K562 (cell line): ENCODE measurements at regions not wholly inside any gene's neighbourhood (a gene's known extent, or its start where the extent isn't known, plus 50 kb on each side); places are given as distances from the start of the nearest gene placed in this dataset.

ENCODE experiments used
- ATAC-seq: fragments of 200-7000 bp; cut with Tn5 transposase; 3 replicates; pipeline ENCODE4 v1.9.1; 2020; ENCODE audit warnings: moderate library complexity
- BruUV-seq: library from RNA; stranded (reverse); fragments of 400-500 nt; replicated peaks from 2 replicates; lab custom pipeline; 2021; lab: Mats Ljungman, UMichigan
- CTCF ChIA-PET: fragments of 300-600 bp; formaldehyde crosslinking; extraction: SDS; loops from one replicate; lab custom pipeline; 2021; ENCODE audit warnings: low intra/inter-chr PET ratio; lab: Yijun Ruan, JAX
- POLR2A ChIA-PET: fragments of 300-600, 350-650 bp; sonication (Branson Sonifier 250); formaldehyde crosslinking; extraction: SDS; loops from one replicate; lab custom pipeline; 2021; ENCODE audit warnings: antibody characterized with exemption, inconsistent platforms; lab: Yijun Ruan, JAX
- DNase-seq, 4 experiments: peaks; one replicate each; pipeline versions ENCODE4 v3.0.0 to v3.0.0-alpha.2; 2011 to 2018; ENCODE audit warnings: low spot score in 3 of 4, mixed read lengths in 3 of 4; ENCODE audit errors: extremely low read depth in 1 of 4
- FAIRE-seq: peaks from 2 replicates; lab custom pipeline; 2011; peaks lifted over from hg19 to GRCh38; lab: Jason Lieb, UNC
- H2AFZ ChIP-seq: 2 replicates; pipeline ENCODE4 v1.6.0; 2011; ENCODE audit warnings: low read depth, low read length, control low read depth, inconsistent platforms
- H3K27ac ChIP-seq: fragments of 200-600 bp; 3 replicates; pipeline ENCODE4 v1.8.0; 2011; ENCODE audit warnings: low read depth, mild to moderate bottlenecking, control low read depth, inconsistent platforms, low read length, moderate library complexity, mixed read lengths; ENCODE audit errors: extremely low read depth
- H3K27me3 ChIP-seq, 2 experiments: fragments of 300-600 bp in 1 of 2; 2 replicates in 1 of 2; 3 replicates in 1 of 2; pipeline versions ENCODE4 v1.6.0 to v1.8.0; 2011; ENCODE audit warnings: inconsistent platforms in 2 of 2, low read length in 2 of 2, mild to moderate bottlenecking in 1 of 2, mixed read lengths in 1 of 2, moderate library complexity in 1 of 2; ENCODE audit not compliant: control insufficient read depth in 2 of 2, insufficient read depth in 2 of 2
- H3K36me3 ChIP-seq: fragments of 300-600 bp; 3 replicates; pipeline ENCODE4 v1.8.0; 2011; ENCODE audit warnings: mild to moderate bottlenecking, low read length, inconsistent platforms; ENCODE audit not compliant: control insufficient read depth, insufficient read depth
- H3K4me1 ChIP-seq, 2 experiments: fragments of 200-600 bp in 1 of 2; replicated peaks in 1 of 2; 2 replicates in 1 of 2; 3 replicates in 1 of 2; pipeline versions ENCODE4 v1.5.1 to v1.8.0; 2011; ENCODE audit warnings: inconsistent platforms in 2 of 2, low read length in 2 of 2, mild to moderate bottlenecking in 1 of 2, mixed read lengths in 1 of 2, moderate library complexity in 1 of 2; ENCODE audit not compliant: control insufficient read depth in 2 of 2, insufficient read depth in 2 of 2
- H3K4me2 ChIP-seq: 2 replicates; pipeline ENCODE4 v1.6.1; 2011; ENCODE audit warnings: low read length, control low read depth, inconsistent platforms, mixed read lengths; ENCODE audit not compliant: insufficient read depth
- H3K4me3 ChIP-seq: fragments of 200-600 bp; sonication (generic), shearing (Covaris generic); 2 replicates; pipeline ENCODE4 v1.5.1; 2016; ENCODE audit warnings: control low read depth, inconsistent platforms
- H3K79me2 ChIP-seq: fragments of 200-600 bp; 3 replicates; pipeline ENCODE4 v1.8.0; 2011; ENCODE audit warnings: low read length, inconsistent platforms; ENCODE audit not compliant: control insufficient read depth, insufficient read depth
- H3K9ac ChIP-seq, 2 experiments: 2 replicates each; pipeline versions ENCODE4 v1.6.0 to v1.6.1; 2011; ENCODE audit warnings: low read depth in 2 of 2, low read length in 2 of 2, control low read depth in 1 of 2, inconsistent platforms in 1 of 2, mild to moderate bottlenecking in 1 of 2, mixed read lengths in 1 of 2; ENCODE audit not compliant: insufficient read depth in 1 of 2
- H3K9me1 ChIP-seq: one replicate; pipeline ENCODE4 v1.6.0; 2011; ENCODE audit warnings: inconsistent platforms, mild to moderate bottlenecking, low read length, moderate library complexity; ENCODE audit not compliant: control insufficient read depth, insufficient read depth
- H3K9me3 ChIP-seq: replicated peaks from 2 replicates; pipeline ENCODE4 v1.5.1; 2011; ENCODE audit warnings: low read depth, low read length, inconsistent platforms; ENCODE audit not compliant: control insufficient read depth, insufficient read depth
- H4K20me1 ChIP-seq: replicated peaks from 2 replicates; pipeline ENCODE4 v1.6.1; 2011; ENCODE audit warnings: low read length, inconsistent platforms, mixed read lengths; ENCODE audit not compliant: control insufficient read depth, insufficient read depth
- BDP1 ChIP-seq: IDR thresholded peaks from 3 replicates; pipeline ENCODE4 v1.6.1; 2011; ENCODE audit not compliant: insufficient read length, insufficient read depth
- CHD1 ChIP-seq: fragments of 200-600 bp; sonication (generic); IDR thresholded peaks from one replicate; pipeline ENCODE4 v1.6.1; 2012; ENCODE audit warnings: mild to moderate bottlenecking, moderate library complexity, low read length, inconsistent platforms
- KAT7 ChIP-seq: sonication (generic); formaldehyde crosslinking; IDR thresholded peaks from 2 replicates; pipeline ENCODE4 v1.8.0; 2022; ENCODE audit warnings: missing genetic modification reagents, mild to moderate bottlenecking, borderline replicate concordance
- KLF1 ChIP-seq: fragments of 450-650 bp; IDR thresholded peaks from 2 replicates; pipeline ENCODE4 v1.6.1; 2016; ENCODE audit warnings: missing genetic modification characterization, missing compliant biosample characterization
- KLF13 ChIP-seq: fragments of 450-650 bp; IDR thresholded peaks from 2 replicates; pipeline ENCODE4 v1.6.1; 2016; ENCODE audit warnings: missing genetic modification characterization, low read depth, mild to moderate bottlenecking, missing compliant biosample characterization, moderate library complexity, borderline replicate concordance
- NCOA6 ChIP-seq: fragments of 450-650 bp; IDR thresholded peaks from 2 replicates; pipeline ENCODE4 v1.6.1; 2017; ENCODE audit warnings: mild to moderate bottlenecking
- SIN3A ChIP-seq, 2 experiments: fragments of 150-350 bp in 1 of 2; IDR thresholded peaks; 2 replicates each; pipeline ENCODE4 v1.6.1; 2011 to 2016; ENCODE audit warnings: borderline replicate concordance in 2 of 2, low read depth in 2 of 2, low read length in 2 of 2, mild to moderate bottlenecking in 2 of 2, moderate library complexity in 2 of 2; ENCODE audit not compliant: control insufficient read depth in 1 of 2
- TCF7 ChIP-seq: sonication (generic); IDR thresholded peaks from 2 replicates; pipeline ENCODE4 v1.6.1; 2016; ENCODE audit warnings: antibody characterized with exemption, borderline replicate concordance
- WGBS: fragments of 100-300 bp; shearing (Covaris generic); methylation state at CpG from one replicate; pipeline ENCODE4 v1.1.6; 2016; ENCODE audit warnings: low coverage, mixed read lengths; ENCODE audit not compliant: insufficient coverage; ENCODE audit errors: missing lambda C conversion rate; 5-methylcytosine and 5-hydroxymethylcytosine counted together
- in situ Hi-C: fragments of 300-500 bp; cut with MboI; formaldehyde crosslinking; loops from 4 replicates; pipeline ENCODE4 v1.15.0; 2018; ENCODE audit warnings: inconsistent platforms, mixed read lengths
- intact Hi-C: fragments of 100-400 bp; cut with micrococcal nuclease; formaldehyde crosslinking; loops from 2 replicates; pipeline ENCODE4 v1.14.2; 2022
- TF ChIP-seq, protein P1 (sequence below), 3 experiments: fragments of 200-800 bp in 1 of 3; sonication (Bioruptor generic) in 1 of 3; sonication (generic) in 1 of 3; formaldehyde crosslinking in 1 of 3; IDR thresholded peaks; 2 replicates each; pipeline versions ENCODE4 v1.6.1 to v1.8.0; 2016 to 2022; ENCODE audit warnings: mild to moderate bottlenecking in 2 of 3, missing compliant biosample characterization in 2 of 3, missing genetic modification characterization in 2 of 3, missing genetic modification reagents in 1 of 3
- TF ChIP-seq, protein P2 (sequence below): fragments of 250-450 bp; sonication (Bioruptor Pico); IDR thresholded peaks from 2 replicates; pipeline ENCODE4 v1.5.0; 2021
- TF ChIP-seq, protein P3 (sequence below): fragments of 450-650 bp; IDR thresholded peaks from 2 replicates; pipeline ENCODE4 v1.6.1; 2016; ENCODE audit warnings: low read depth

DNA sequence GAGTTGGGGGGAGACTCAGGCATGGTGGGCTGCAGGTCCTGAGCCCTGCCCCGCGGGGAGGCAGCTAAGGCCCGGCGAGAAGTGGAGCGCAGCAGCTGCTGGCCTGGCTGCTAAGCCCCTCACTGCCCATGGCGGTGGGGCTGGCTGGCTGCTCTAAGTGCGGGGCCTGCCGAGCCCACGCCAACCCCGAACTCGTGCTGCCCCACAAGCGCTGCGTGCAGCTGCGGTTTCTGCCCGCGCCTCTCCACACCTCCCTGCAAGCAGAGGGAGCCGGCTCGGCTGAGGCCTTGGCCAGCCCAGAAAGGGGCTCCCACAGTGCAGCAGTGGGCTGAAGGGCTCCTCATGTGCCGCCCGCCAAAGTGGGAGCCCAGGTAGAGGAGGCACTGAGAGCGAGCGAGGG is 1355.1 kb upstream of the WWC1 start:
- Histone ChIP-seq H4K20me1 (no peaks in the 10 kb centered on the region), H3K36me3 (no peaks in the 10 kb centered on the region), H3K4me3 (no peak overlapping the region), H3K27me3 (no peaks in the 10 kb centered on the region), H3K9me1 (no peaks in the 10 kb centered on the region), H3K9me3 (no peaks in the 10 kb centered on the region), H3K27ac (no peak overlapping the region), H3K9ac (no peak overlapping the region), H3K4me1 (no peaks in the 10 kb centered on the region), H3K79me2 (no peaks in the 10 kb centered on the region), H2AFZ (no peak overlapping the region), H3K4me2 (no peak overlapping the region)
- no peak for ATAC-seq
- DNase-seq = no peak
- no TSS peak for BruUV-seq
- ChIA-PET CTCF (no interaction called here), POLR2A (no interaction called here)
- intact Hi-C loops (no loop called here), in situ Hi-C loops (no loop called here)
- TF ChIP-seq KLF1 (tag) (no peak), TCF7 (no peak), CHD1 (no peak), KAT7 (CRISPR knock-in tag) (no peak), KLF13 (tag) (no peak), BDP1 (no peak), NCOA6 (no peak), SIN3A (IDR thresholded peaks at IDR 0.05; ENCODE audit: borderline replicate concordance in 2 of 2, control insufficient read depth in 1 of 2, low read depth in 2 of 2, low read length in 2 of 2) (no peak)
- TF ChIP-seq, protein P1, sequence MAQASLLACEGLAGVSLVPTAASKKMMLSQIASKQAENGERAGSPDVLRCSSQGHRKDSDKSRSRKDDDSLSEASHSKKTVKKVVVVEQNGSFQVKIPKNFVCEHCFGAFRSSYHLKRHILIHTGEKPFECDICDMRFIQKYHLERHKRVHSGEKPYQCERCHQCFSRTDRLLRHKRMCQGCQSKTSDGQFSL (CRISPR knock-in tag; IDR thresholded peaks at IDR 0.05) = no peak
- TF ChIP-seq, protein P1 (tag; IDR thresholded peaks at IDR 0.05) = no peak
- TF ChIP-seq, protein P2, sequence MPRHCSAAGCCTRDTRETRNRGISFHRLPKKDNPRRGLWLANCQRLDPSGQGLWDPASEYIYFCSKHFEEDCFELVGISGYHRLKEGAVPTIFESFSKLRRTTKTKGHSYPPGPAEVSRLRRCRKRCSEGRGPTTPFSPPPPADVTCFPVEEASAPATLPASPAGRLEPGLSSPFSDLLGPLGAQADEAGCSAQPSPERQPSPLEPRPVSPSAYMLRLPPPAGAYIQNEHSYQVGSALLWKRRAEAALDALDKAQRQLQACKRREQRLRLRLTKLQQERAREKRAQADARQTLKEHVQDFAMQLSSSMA (CRISPR knock-in tag) = no peak
- TF ChIP-seq, protein P3, sequence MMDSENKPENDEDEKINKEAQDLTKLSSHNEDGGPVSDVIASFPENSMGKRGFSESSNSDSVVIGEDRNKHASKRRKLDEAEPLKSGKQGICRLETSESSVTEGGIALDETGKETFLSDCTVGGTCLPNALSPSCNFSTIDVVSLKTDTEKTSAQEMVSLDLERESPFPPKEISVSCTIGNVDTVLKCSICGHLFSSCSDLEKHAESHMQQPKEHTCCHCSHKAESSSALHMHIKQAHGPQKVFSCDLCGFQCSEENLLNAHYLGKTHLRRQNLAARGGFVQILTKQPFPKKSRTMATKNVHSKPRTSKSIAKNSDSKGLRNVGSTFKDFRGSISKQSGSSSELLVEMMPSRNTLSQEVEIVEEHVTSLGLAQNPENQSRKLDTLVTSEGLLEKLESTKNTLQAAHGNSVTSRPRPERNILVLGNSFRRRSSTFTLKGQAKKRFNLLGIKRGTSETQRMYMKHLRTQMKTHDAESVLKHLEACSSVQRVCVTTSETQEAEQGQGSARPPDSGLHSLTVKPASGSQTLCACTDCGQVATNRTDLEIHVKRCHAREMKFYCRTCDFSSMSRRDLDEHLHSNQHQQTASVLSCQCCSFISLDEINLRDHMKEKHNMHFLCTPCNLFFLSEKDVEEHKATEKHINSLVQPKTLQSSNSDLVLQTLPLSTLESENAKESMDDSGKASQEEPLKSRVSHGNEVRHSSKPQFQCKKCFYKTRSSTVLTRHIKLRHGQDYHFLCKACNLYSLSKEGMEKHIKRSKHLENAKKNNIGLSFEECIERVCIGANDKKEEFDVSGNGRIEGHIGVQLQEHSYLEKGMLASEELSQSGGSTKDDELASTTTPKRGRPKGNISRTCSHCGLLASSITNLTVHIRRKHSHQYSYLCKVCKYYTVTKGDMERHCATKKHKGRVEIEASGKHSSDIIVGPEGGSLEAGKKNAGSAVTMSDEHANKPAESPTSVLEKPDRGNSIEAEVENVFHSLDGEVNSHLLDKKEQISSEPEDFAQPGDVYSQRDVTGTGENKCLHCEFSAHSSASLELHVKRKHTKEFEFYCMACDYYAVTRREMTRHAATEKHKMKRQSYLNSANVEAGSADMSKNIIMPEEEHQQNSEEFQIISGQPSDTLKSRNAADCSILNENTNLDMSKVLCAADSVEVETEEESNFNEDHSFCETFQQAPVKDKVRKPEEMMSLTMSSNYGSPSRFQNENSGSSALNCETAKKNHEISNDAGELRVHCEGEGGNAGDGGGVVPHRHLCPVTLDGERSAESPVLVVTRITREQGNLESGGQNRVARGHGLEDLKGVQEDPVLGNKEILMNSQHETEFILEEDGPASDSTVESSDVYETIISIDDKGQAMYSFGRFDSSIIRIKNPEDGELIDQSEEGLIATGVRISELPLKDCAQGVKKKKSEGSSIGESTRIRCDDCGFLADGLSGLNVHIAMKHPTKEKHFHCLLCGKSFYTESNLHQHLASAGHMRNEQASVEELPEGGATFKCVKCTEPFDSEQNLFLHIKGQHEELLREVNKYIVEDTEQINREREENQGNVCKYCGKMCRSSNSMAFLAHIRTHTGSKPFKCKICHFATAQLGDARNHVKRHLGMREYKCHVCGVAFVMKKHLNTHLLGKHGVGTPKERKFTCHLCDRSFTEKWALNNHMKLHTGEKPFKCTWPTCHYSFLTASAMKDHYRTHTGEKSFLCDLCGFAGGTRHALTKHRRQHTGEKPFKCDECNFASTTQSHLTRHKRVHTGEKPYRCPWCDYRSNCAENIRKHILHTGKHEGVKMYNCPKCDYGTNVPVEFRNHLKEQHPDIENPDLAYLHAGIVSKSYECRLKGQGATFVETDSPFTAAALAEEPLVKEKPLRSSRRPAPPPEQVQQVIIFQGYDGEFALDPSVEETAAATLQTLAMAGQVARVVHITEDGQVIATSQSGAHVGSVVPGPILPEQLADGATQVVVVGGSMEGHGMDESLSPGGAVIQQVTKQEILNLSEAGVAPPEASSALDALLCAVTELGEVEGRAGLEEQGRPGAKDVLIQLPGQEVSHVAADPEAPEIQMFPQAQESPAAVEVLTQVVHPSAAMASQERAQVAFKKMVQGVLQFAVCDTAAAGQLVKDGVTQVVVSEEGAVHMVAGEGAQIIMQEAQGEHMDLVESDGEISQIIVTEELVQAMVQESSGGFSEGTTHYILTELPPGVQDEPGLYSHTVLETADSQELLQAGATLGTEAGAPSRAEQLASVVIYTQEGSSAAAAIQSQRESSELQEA = no peak
- FAIRE-seq = no peak
- 1% methylated on average over 11 of the region's 22 CpGs for WGBS
